A549 (cell line): ENCODE measurements at regions not wholly inside any gene's neighbourhood (a gene's known extent, or its start where the extent isn't known, plus 50 kb on each side); places are given as distances from the start of the nearest gene placed in this dataset.

ENCODE experiments used
- ATAC-seq, 2 experiments: fragments of 200-7000 bp in 1 of 2; fragments of >200 bp in 1 of 2; cut with Nextera tagmentation in 1 of 2; cut with Tn5 transposase in 1 of 2; 3 replicates each; pipeline versions ENCODE4 v1.8.0 to v1.9.1; 2018 to 2020; ENCODE audit warnings: mild to moderate bottlenecking in 1 of 2, moderate library complexity in 1 of 2
- CTCF ChIA-PET: fragments of 300-600 bp; sonication (Branson Sonifier 250); formaldehyde crosslinking; extraction: SDS; loops from one replicate; lab custom pipeline; 2021; ENCODE audit warnings: antibody characterized with exemption, inconsistent platforms; lab: Yijun Ruan, JAX
- POLR2A ChIA-PET: fragments of 350-600 bp; formaldehyde crosslinking; extraction: SDS; loops from one replicate; lab custom pipeline; 2021; ENCODE audit warnings: antibody characterized with exemption, inconsistent platforms; lab: Yijun Ruan, JAX
- DNase-seq, 2 experiments: peaks; one replicate each; pipeline versions ENCODE4 v3.0.0 to v3.0.0-alpha.2; 2011 to 2016; ENCODE audit warnings: low read depth in 1 of 2, low spot score in 1 of 2
- FAIRE-seq: peaks from 2 replicates; lab custom pipeline; 2011; peaks lifted over from hg19 to GRCh38; lab: Jason Lieb, UNC
- H3K27ac ChIP-seq, 2 experiments: fragments of >200 bp; sonication (Bioruptor Twin); formaldehyde crosslinking; 3 replicates each; pipeline ENCODE4 v1.5.1; 2016 to 2017
- H3K4me1 ChIP-seq: fragments of >200 bp; sonication (Bioruptor Twin); formaldehyde crosslinking; 3 replicates; pipeline ENCODE4 v1.6.1; 2016
- H3K4me2 ChIP-seq: fragments of >200 bp; sonication (Bioruptor Twin); formaldehyde crosslinking; 3 replicates; pipeline ENCODE4 v1.6.1; 2016
- H3K4me3 ChIP-seq: fragments of >200 bp; sonication (Bioruptor Twin); formaldehyde crosslinking; 3 replicates; pipeline ENCODE4 v1.5.1; 2016
- H3K9me3 ChIP-seq: fragments of >200 bp; sonication (Bioruptor Twin); formaldehyde crosslinking; 3 replicates; pipeline ENCODE4 v1.6.1; 2016
- BHLHE40 ChIP-seq: IDR thresholded peaks from 2 replicates; pipeline ENCODE4 v1.6.1; 2012; ENCODE audit warnings: low read depth, low read length, inconsistent platforms
- CBX2 ChIP-seq: fragments of 200-600 bp; sonication (generic); IDR thresholded peaks from 2 replicates; pipeline ENCODE4 v1.6.1; 2016; ENCODE audit warnings: low read depth, mild to moderate bottlenecking, borderline replicate concordance
- CHD4 ChIP-seq: fragments of 200-600 bp; sonication (generic); IDR thresholded peaks from 2 replicates; pipeline ENCODE4 v1.6.1; 2016; ENCODE audit warnings: antibody characterized with exemption, mild to moderate bottlenecking, borderline replicate concordance
- EHMT2 ChIP-seq: fragments of 200-600 bp; sonication (generic); IDR thresholded peaks from 2 replicates; pipeline ENCODE4 v1.6.1; 2016; ENCODE audit warnings: antibody characterized with exemption, low read depth, mild to moderate bottlenecking, moderate library complexity
- ESRRA ChIP-seq: fragments of 150-350 bp; IDR thresholded peaks from 2 replicates; pipeline ENCODE4 v1.6.1; 2014; ENCODE audit warnings: mild to moderate bottlenecking, low read length, borderline replicate concordance
- FOSB ChIP-seq: fragments of 250-450 bp; sonication (Bioruptor Pico); IDR thresholded peaks from 2 replicates; pipeline ENCODE4 v1.5.0; 2020; ENCODE audit warnings: mild to moderate bottlenecking, moderate library complexity
- GATA3 ChIP-seq: IDR thresholded peaks from 2 replicates; pipeline ENCODE4 v1.6.1; 2012; ENCODE audit warnings: borderline replicate concordance
- MAZ ChIP-seq: fragments of 150-350 bp; IDR thresholded peaks from 2 replicates; pipeline ENCODE4 v1.6.1; 2014; ENCODE audit warnings: antibody characterized with exemption, low read depth, low read length, borderline replicate concordance
- NR3C1 ChIP-seq: fragments of >200 bp; sonication (Bioruptor Twin); formaldehyde crosslinking; IDR thresholded peaks from 3 replicates; pipeline ENCODE4 v1.6.1; 2017
- SREBF2 ChIP-seq: fragments of 450-650 bp; IDR thresholded peaks from 2 replicates; pipeline ENCODE4 v1.6.1; 2014; ENCODE audit warnings: mild to moderate bottlenecking, moderate library complexity
- ZSCAN20 ChIP-seq: fragments of 250-450 bp; sonication (Bioruptor Pico); IDR thresholded peaks from 2 replicates; pipeline ENCODE4 v1.8.0; 2022; ENCODE audit warnings: mild to moderate bottlenecking, moderate library complexity
- WGBS: methylation state at CpG from one replicate; pipeline ENCODE4 v1.1.6; 2017; ENCODE audit errors: missing lambda C conversion rate; 5-methylcytosine and 5-hydroxymethylcytosine counted together
- TF ChIP-seq, protein P1 (sequence below): fragments of 200-600 bp; sonication (generic); IDR thresholded peaks from 2 replicates; pipeline ENCODE4 v1.6.1; 2016; ENCODE audit warnings: antibody characterized with exemption, mild to moderate bottlenecking, moderate library complexity
- TF ChIP-seq, protein P2 (sequence below): fragments of >200 bp; sonication (Bioruptor Twin); formaldehyde crosslinking; IDR thresholded peaks from 3 replicates; pipeline ENCODE4 v1.5.1; 2016
- TF ChIP-seq, protein P3 (sequence below): fragments of >200 bp; sonication (Bioruptor Twin); formaldehyde crosslinking; IDR thresholded peaks from 2 replicates; pipeline ENCODE4 v1.6.1; 2016
- TF ChIP-seq, protein P4 (sequence below): fragments of 250-450 bp; sonication (Bioruptor Pico); IDR thresholded peaks from 2 replicates; pipeline ENCODE4 v1.5.0; 2021; ENCODE audit warnings: mild to moderate bottlenecking, moderate library complexity, borderline replicate concordance

DNA sequence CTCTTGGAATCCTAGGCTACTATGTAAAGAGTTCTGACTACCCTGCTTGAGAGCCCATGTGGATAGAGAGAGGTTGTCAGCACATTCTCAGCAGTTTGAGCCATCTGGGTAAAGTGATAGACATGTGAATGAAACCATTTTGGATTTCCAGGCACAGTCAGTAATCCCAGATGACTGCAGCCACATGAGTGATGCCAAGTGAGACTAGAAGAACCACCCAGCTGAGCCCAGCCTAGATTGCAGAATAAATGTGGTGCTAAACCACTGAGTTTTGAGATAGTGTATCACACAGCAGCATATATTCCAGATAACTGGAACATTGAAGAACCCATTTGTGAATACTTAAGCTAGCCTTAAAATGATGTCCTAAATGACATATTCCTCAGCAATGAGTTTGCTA lies 166.2 kb downstream of the ATP6V1G3 start (continued):
- TF ChIP-seq, protein P1, sequence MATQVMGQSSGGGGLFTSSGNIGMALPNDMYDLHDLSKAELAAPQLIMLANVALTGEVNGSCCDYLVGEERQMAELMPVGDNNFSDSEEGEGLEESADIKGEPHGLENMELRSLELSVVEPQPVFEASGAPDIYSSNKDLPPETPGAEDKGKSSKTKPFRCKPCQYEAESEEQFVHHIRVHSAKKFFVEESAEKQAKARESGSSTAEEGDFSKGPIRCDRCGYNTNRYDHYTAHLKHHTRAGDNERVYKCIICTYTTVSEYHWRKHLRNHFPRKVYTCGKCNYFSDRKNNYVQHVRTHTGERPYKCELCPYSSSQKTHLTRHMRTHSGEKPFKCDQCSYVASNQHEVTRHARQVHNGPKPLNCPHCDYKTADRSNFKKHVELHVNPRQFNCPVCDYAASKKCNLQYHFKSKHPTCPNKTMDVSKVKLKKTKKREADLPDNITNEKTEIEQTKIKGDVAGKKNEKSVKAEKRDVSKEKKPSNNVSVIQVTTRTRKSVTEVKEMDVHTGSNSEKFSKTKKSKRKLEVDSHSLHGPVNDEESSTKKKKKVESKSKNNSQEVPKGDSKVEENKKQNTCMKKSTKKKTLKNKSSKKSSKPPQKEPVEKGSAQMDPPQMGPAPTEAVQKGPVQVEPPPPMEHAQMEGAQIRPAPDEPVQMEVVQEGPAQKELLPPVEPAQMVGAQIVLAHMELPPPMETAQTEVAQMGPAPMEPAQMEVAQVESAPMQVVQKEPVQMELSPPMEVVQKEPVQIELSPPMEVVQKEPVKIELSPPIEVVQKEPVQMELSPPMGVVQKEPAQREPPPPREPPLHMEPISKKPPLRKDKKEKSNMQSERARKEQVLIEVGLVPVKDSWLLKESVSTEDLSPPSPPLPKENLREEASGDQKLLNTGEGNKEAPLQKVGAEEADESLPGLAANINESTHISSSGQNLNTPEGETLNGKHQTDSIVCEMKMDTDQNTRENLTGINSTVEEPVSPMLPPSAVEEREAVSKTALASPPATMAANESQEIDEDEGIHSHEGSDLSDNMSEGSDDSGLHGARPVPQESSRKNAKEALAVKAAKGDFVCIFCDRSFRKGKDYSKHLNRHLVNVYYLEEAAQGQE = no peak
- no peak for TF ChIP-seq MAZ
- TF ChIP-seq, all 56 proteins: peak for 0

DNA sequence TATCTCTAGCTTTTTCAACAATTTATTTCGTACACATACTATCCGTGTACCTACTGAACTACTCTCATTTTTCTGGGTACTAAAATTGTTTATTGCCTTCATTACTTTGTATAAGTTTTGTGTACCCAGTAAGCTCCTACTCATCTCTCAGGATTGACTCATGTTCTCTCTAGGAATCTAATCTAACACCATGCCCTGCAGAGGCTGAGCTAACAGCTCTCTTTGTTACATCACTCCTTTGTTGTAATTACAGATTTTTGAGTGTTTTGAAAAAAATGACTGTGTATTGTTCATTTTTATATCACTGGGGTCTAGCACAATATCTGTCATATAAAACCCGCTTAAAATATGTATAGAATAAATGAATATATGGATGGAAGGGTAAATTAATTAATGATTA lies 167.1 kb downstream of the ATP6V1G3 start:
- CTCF ChIA-PET = no interaction called here

More for the DNA sequence above, 167.1 kb downstream of the ATP6V1G3 start:
- H3K4me3 ChIP-seq = no peak overlapping the region
- DNase-seq (no peak), ATAC-seq (no peak), FAIRE-seq (no peak)
- H3K27ac ChIP-seq = no peak overlapping the region
- no peak overlapping the region for H3K4me2 ChIP-seq
- POLR2A ChIA-PET = no interaction called here
- no peaks in the 10 kb centered on the region for H3K4me1 ChIP-seq
- 31% methylated on average over 3 of the region's 3 CpGs for WGBS
- TF ChIP-seq SREBF2 (no peak), EHMT2 (no peak), CBX2 (no peak), FOSB (CRISPR knock-in tag) (no peak), GATA3 (no peak), ESRRA (no peak), NR3C1 (no peak), CHD4 (no peak), ZSCAN20 (no peak), BHLHE40 (no peak)
- TF ChIP-seq, protein P2, sequence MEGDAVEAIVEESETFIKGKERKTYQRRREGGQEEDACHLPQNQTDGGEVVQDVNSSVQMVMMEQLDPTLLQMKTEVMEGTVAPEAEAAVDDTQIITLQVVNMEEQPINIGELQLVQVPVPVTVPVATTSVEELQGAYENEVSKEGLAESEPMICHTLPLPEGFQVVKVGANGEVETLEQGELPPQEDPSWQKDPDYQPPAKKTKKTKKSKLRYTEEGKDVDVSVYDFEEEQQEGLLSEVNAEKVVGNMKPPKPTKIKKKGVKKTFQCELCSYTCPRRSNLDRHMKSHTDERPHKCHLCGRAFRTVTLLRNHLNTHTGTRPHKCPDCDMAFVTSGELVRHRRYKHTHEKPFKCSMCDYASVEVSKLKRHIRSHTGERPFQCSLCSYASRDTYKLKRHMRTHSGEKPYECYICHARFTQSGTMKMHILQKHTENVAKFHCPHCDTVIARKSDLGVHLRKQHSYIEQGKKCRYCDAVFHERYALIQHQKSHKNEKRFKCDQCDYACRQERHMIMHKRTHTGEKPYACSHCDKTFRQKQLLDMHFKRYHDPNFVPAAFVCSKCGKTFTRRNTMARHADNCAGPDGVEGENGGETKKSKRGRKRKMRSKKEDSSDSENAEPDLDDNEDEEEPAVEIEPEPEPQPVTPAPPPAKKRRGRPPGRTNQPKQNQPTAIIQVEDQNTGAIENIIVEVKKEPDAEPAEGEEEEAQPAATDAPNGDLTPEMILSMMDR = no peak
- TF ChIP-seq, protein P1 = no peak
- TF ChIP-seq, protein P3, sequence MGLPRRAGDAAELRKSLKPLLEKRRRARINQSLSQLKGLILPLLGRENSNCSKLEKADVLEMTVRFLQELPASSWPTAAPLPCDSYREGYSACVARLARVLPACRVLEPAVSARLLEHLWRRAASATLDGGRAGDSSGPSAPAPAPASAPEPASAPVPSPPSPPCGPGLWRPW = no peak
- TF ChIP-seq, protein P4, sequence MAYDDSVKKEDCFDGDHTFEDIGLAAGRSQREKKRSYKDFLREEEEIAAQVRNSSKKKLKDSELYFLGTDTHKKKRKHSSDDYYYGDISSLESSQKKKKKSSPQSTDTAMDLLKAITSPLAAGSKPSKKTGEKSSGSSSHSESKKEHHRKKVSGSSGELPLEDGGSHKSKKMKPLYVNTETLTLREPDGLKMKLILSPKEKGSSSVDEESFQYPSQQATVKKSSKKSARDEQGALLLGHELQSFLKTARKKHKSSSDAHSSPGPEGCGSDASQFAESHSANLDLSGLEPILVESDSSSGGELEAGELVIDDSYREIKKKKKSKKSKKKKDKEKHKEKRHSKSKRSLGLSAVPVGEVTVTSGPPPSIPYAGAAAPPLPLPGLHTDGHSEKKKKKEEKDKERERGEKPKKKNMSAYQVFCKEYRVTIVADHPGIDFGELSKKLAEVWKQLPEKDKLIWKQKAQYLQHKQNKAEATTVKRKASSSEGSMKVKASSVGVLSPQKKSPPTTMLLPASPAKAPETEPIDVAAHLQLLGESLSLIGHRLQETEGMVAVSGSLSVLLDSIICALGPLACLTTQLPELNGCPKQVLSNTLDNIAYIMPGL (CRISPR knock-in tag) = no peak
- H3K9me3 ChIP-seq = no peaks in the 10 kb centered on the region; the same call in 2 of the 3 replicates
